ENCODE measurements at regions not wholly inside any gene's neighbourhood (a gene's known extent, or its start where the extent isn't known, plus 50 kb on each side); places are given as distances from the start of the nearest gene placed in this dataset.

DNA sequence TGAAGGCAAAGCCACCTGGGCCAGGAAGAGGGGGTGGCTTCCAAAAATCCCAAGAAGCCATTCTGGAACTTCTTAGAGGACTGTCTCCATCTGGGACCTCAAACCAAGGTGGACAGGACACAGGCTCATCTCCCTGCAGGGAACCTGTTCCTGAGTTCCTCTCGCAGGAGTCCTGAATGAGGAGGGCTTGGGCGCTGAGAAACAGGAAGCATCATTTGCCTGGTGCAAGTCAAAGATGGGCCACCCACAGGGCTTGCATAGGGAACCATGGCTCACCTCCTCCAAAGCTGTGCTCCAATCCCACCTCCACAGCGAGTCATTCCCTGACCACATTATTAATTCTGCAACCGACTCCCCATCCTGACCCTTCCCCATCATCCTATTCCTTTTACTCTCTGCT, 55.0 kb upstream of the RPL38 start:
- CTCF ChIA-PET, result no interaction called here
- DNase-seq, result no peak
- BruUV-seq (replicated peaks), result no TSS peak

GRCh38 chr17:74148901-74149596, 54.4 kb upstream of the RPL38 start:
- BruUV-seq (replicated peaks), result no TSS peak
- POLR2A ChIA-PET (ENCODE audit: unreplicated experiment), result no interaction called here
- CTCF ChIA-PET, result no interaction called here
- Histone ChIP-seq H3K9me2 (replicated peaks; ENCODE audit: low read length) (no peaks in the 10 kb centered on the region), H4K20me1 (ENCODE audit: low read length) (no peaks in the 10 kb centered on the region), H3K4me3 (ENCODE audit: low read length) (no peak overlapping the region), H3K4me1 (ENCODE audit: insufficient read depth, low read length) (no peaks in the 10 kb centered on the region), H3K36me3 (ENCODE audit: low read depth, low read length) (no peaks in the 10 kb centered on the region), H3K27me3 (ENCODE audit: low read length) (peaks cover 62% of the 10 kb centered on the region), H3F3A (ENCODE audit: low read length, unreplicated experiment) (no peaks in the 10 kb centered on the region), H3K27ac (ENCODE audit: low read length) (no peak overlapping the region), H3K9me3 (ENCODE audit: low read length) (no peaks in the 10 kb centered on the region), H3K9ac (ENCODE audit: low read length) (no peak overlapping the region), H3K79me2 (ENCODE audit: low read length) (no peaks in the 10 kb centered on the region), H2AFZ (ENCODE audit: low read length) (no peak overlapping the region), H3K4me2 (ENCODE audit: low read length) (no peak overlapping the region)
- TF ChIP-seq, protein P1, sequence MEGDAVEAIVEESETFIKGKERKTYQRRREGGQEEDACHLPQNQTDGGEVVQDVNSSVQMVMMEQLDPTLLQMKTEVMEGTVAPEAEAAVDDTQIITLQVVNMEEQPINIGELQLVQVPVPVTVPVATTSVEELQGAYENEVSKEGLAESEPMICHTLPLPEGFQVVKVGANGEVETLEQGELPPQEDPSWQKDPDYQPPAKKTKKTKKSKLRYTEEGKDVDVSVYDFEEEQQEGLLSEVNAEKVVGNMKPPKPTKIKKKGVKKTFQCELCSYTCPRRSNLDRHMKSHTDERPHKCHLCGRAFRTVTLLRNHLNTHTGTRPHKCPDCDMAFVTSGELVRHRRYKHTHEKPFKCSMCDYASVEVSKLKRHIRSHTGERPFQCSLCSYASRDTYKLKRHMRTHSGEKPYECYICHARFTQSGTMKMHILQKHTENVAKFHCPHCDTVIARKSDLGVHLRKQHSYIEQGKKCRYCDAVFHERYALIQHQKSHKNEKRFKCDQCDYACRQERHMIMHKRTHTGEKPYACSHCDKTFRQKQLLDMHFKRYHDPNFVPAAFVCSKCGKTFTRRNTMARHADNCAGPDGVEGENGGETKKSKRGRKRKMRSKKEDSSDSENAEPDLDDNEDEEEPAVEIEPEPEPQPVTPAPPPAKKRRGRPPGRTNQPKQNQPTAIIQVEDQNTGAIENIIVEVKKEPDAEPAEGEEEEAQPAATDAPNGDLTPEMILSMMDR (conservative IDR thresholded peaks at IDR 0.05; ENCODE audit: low read depth, low read length), result no peak
- TF ChIP-seq EZH2phosphoT487 (IDR thresholded peaks at IDR 0.05; ENCODE audit: borderline replicate concordance, low read length), result no peak
- no peak for TF ChIP-seq EZH2 (IDR thresholded peaks at IDR 0.05; ENCODE audit: low read length, unreplicated experiment)
- ATAC-seq (no peak), DNase-seq (no peak)
- intact Hi-C loops (cut with micrococcal nuclease), result no loop called here

More for the DNA sequence above, 55.0 kb upstream of the RPL38 start:
- Histone ChIP-seq H3K9ac (ENCODE audit: low read length) (no peak overlapping the region), H4K20me1 (ENCODE audit: low read length) (no peaks in the 10 kb centered on the region), H3K9me3 (ENCODE audit: low read length) (no peaks in the 10 kb centered on the region), H3K9me2 (replicated peaks; ENCODE audit: low read length) (no peaks in the 10 kb centered on the region), H3K27me3 (ENCODE audit: low read length) (peaks cover 57% of the 10 kb centered on the region), H2AFZ (ENCODE audit: low read length) (no peak overlapping the region), H3K27ac (ENCODE audit: low read length) (no peak overlapping the region), H3K79me2 (ENCODE audit: low read length) (no peaks in the 10 kb centered on the region), H3K4me1 (ENCODE audit: insufficient read depth, low read length) (no peaks in the 10 kb centered on the region), H3K36me3 (ENCODE audit: low read depth, low read length) (no peaks in the 10 kb centered on the region), H3K4me3 (ENCODE audit: low read length) (no peak overlapping the region), H3F3A (ENCODE audit: low read length, unreplicated experiment) (no peaks in the 10 kb centered on the region), H3K4me2 (ENCODE audit: low read length) (no peak overlapping the region)
- intact Hi-C loops (cut with micrococcal nuclease), result no loop called here
- POLR2A ChIA-PET (ENCODE audit: unreplicated experiment), result no interaction called here
- no peak for ATAC-seq
- no peak for TF ChIP-seq EZH2 (IDR thresholded peaks at IDR 0.05; ENCODE audit: low read length, unreplicated experiment)
- TF ChIP-seq, protein P1 (conservative IDR thresholded peaks at IDR 0.05; ENCODE audit: low read depth, low read length), result no peak
- no peak for TF ChIP-seq EZH2phosphoT487 (IDR thresholded peaks at IDR 0.05; ENCODE audit: borderline replicate concordance, low read length)

DNA sequence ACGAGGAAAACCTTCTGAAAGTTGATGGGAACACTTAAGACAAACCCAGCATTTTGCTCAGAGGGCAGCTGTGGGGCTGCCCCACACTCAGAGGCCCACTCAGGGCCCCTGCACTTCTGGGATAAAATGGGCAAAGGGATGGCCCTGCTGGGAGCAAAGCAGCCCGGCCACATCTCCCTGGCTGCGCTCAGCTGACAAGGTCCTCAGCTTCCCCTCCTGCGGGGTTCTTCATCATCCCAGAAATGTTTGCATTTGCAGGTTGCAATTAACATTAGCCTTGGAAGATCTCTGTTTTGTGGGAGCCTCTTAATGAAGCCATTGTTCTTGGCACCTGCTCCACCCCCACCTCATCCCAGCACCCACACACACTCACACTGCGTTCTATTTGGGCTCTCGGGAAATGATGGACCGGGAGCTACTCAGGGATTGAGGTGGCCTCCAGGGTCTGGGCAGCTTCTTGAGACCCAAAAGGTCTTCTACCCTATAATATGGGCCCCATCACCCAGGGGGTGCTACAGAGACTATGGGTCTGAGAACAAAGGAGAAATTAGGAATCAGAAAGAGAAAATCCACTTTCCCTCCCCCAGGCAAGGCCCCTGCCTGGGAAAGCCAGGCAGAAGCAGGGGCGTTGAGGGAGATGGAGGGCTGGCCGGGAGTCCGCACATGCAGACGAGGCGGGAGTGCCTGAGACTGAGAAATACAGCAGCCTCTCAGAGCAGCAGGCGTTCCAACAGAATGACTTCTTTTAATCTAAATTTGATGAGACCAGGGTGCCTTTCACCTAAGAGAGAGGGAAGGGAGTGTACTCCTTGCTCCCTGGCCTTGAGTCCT, 53.7 kb upstream of the RPL38 start:
- Histone ChIP-seq H4K20me1 (ENCODE audit: low read length) (no peaks in the 10 kb centered on the region), H3K36me3 (ENCODE audit: low read depth, low read length) (no peaks in the 10 kb centered on the region), H3K27ac (ENCODE audit: low read length) (no peak overlapping the region), H3K4me1 (ENCODE audit: insufficient read depth, low read length) (no peaks in the 10 kb centered on the region), H3K79me2 (ENCODE audit: low read length) (no peaks in the 10 kb centered on the region), H3K4me3 (ENCODE audit: low read length) (no peak overlapping the region), H3K4me2 (ENCODE audit: low read length) (no peak overlapping the region), H3K9me3 (ENCODE audit: low read length) (no peaks in the 10 kb centered on the region), H3K27me3 (ENCODE audit: low read length) (peaks cover 66% of the 10 kb centered on the region), H2AFZ (ENCODE audit: low read length) (no peak overlapping the region), H3F3A (ENCODE audit: low read length, unreplicated experiment) (no peaks in the 10 kb centered on the region), H3K9me2 (replicated peaks; ENCODE audit: low read length) (no peaks in the 10 kb centered on the region), H3K9ac (ENCODE audit: low read length) (no peak overlapping the region)
- CTCF ChIA-PET, result no interaction called here
- no peak for TF ChIP-seq EZH2phosphoT487 (IDR thresholded peaks at IDR 0.05; ENCODE audit: borderline replicate concordance, low read length)
- TF ChIP-seq, protein P1 (conservative IDR thresholded peaks at IDR 0.05; ENCODE audit: low read depth, low read length), result no peak
- no peak for TF ChIP-seq EZH2 (IDR thresholded peaks at IDR 0.05; ENCODE audit: low read length, unreplicated experiment)
- DNase-seq (no peak), ATAC-seq (no peak)
- POLR2A ChIA-PET (ENCODE audit: unreplicated experiment), result no interaction called here
- BruUV-seq (replicated peaks), result no TSS peak
- intact Hi-C loops (cut with micrococcal nuclease), result no loop called here

All from PC-3 (cell line).